Osteocyte (in vitro differentiated cells): ENCODE measurements at regions not wholly inside any gene's neighbourhood (a gene's known extent, or its start where the extent isn't known, plus 50 kb on each side); places are given as distances from the start of the nearest gene placed in this dataset.

ENCODE experiments used
- DNase-seq: peaks from one replicate; pipeline ENCODE4 v3.0.0; 2021; ENCODE audit warnings: mixed read lengths; ENCODE audit not compliant: unreplicated experiment; ENCODE audit errors: extremely low spot score
- H3K27ac Mint-ChIP-seq: one replicate; pipeline ENCODE4 v1.8.0; 2021; ENCODE audit warnings: mild to moderate bottlenecking, mixed read lengths; ENCODE audit not compliant: unreplicated experiment
- H3K27me3 Mint-ChIP-seq: one replicate; pipeline ENCODE4 v1.8.0; 2021; ENCODE audit warnings: mixed read lengths; ENCODE audit not compliant: unreplicated experiment
- H3K36me3 Mint-ChIP-seq: one replicate; pipeline ENCODE4 v1.8.0; 2021; ENCODE audit warnings: mixed read lengths; ENCODE audit not compliant: unreplicated experiment
- H3K4me1 Mint-ChIP-seq: one replicate; pipeline ENCODE4 v1.8.0; 2021; ENCODE audit warnings: mixed read lengths; ENCODE audit not compliant: unreplicated experiment
- H3K4me3 Mint-ChIP-seq: one replicate; pipeline ENCODE4 v1.8.0; 2021; ENCODE audit warnings: mild to moderate bottlenecking, moderate library complexity, mixed read lengths; ENCODE audit not compliant: unreplicated experiment
- H3K9me3 Mint-ChIP-seq: one replicate; pipeline ENCODE4 v1.8.0; 2021; ENCODE audit warnings: mixed read lengths; ENCODE audit not compliant: unreplicated experiment
- TF ChIP-seq, protein P1 (sequence below): fragments of 200-600 bp; sonication (generic); IDR thresholded peaks from 2 replicates; pipeline ENCODE4 v1.5.0; 2021; ENCODE audit warnings: antibody characterized with exemption, mild to moderate bottlenecking, moderate library complexity

DNA sequence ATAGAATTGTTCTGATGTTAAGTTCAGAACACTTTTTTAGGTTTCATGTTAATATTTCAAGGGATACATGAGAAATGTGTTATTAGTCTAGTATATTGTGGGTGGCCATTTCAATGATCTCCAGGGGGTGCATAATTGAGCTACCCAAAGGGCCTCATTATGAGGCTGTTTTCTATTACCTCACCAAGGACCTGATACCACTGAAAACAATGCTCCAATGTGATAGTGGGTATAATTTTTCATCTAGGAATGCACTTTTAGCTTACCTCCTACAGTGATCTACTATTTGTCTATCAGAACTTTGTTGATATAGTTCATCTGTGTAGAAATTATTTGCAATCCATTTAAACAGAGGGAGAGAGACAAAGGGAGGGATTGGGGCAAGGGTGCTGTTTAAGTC is 106.8 kb upstream of the HS3ST5 start:
- H3K4me3 Mint-ChIP-seq = no peak overlapping the region
- no peaks in the 10 kb centered on the region for H3K9me3 Mint-ChIP-seq
- no peaks in the 10 kb centered on the region for H3K4me1 Mint-ChIP-seq
- H3K27me3 Mint-ChIP-seq = no peaks in the 10 kb centered on the region
- TF ChIP-seq, protein P1, sequence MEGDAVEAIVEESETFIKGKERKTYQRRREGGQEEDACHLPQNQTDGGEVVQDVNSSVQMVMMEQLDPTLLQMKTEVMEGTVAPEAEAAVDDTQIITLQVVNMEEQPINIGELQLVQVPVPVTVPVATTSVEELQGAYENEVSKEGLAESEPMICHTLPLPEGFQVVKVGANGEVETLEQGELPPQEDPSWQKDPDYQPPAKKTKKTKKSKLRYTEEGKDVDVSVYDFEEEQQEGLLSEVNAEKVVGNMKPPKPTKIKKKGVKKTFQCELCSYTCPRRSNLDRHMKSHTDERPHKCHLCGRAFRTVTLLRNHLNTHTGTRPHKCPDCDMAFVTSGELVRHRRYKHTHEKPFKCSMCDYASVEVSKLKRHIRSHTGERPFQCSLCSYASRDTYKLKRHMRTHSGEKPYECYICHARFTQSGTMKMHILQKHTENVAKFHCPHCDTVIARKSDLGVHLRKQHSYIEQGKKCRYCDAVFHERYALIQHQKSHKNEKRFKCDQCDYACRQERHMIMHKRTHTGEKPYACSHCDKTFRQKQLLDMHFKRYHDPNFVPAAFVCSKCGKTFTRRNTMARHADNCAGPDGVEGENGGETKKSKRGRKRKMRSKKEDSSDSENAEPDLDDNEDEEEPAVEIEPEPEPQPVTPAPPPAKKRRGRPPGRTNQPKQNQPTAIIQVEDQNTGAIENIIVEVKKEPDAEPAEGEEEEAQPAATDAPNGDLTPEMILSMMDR = no peak
- H3K36me3 Mint-ChIP-seq = no peaks in the 10 kb centered on the region
- H3K27ac Mint-ChIP-seq = no peak overlapping the region
- no peak for DNase-seq

DNA sequence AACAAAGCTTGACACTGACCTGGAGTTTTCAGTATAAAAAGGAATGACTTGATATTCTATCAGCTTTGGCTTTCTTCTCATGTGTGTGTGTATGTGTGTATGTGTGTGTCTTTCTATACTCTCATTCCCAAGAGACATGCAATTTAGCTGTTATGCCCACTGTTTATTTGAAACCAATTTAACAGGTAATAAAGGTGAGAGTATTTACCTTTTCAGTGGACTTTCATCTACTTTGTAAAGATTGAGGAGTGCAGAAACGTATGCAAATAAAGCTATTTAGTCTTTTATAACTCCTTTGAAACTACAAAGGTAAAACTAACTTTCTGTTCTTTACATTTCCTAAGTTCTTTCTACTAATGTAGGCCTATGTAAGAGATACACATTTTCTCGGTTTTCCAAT is 103.5 kb upstream of the HS3ST5 start:
- no peak overlapping the region for H3K4me3 Mint-ChIP-seq
- no peaks in the 10 kb centered on the region for H3K27me3 Mint-ChIP-seq
- DNase-seq = no peak
- TF ChIP-seq, protein P1 = no peak
- H3K4me1 Mint-ChIP-seq = no peaks in the 10 kb centered on the region
- H3K36me3 Mint-ChIP-seq = no peaks in the 10 kb centered on the region
- no peaks in the 10 kb centered on the region for H3K9me3 Mint-ChIP-seq
- no peak overlapping the region for H3K27ac Mint-ChIP-seq

DNA sequence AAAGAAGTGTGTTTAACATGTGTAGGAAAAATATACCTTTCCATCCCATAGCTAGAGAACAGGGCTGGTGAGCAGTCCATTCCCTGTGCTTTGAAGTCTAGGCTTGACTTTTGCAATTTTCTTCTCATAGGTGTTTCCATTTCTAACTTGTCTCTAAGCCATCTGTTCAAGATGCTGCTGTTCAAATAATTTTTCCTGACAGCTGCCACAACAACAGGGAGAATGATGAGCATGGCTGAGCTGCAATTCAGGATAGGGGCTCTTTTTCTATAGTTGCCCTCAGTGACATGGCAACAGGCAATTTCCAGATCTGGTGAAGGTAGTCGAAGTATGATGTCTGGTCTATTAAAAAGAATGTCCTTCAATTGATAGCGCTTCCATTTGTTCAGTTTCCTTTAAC is 103.0 kb upstream of the HS3ST5 start:
- H3K9me3 Mint-ChIP-seq = no peaks in the 10 kb centered on the region
- no peak overlapping the region for H3K27ac Mint-ChIP-seq
- H3K36me3 Mint-ChIP-seq = no peaks in the 10 kb centered on the region
- TF ChIP-seq, protein P1 = no peak
- H3K27me3 Mint-ChIP-seq = no peaks in the 10 kb centered on the region
- H3K4me1 Mint-ChIP-seq = no peaks in the 10 kb centered on the region
- no peak for DNase-seq
- no peak overlapping the region for H3K4me3 Mint-ChIP-seq

DNA sequence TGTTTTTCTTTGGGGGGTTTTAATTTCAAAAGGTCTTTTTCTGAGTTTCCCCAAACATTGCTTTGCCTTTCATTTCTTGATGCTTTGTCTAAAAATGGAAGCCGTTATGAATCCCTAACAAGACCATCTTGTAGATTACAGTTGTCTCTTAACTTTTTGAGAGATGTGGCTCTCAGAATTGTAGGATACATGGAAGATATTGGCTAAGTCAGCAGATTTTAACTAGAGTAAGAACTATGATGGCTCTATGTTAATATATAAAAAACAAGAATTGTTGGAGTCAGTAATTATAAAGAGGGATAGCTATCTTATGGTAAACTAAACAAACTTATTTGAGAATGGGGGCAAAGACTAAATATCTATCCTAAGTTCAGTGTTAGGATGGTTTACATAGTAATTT is 96.6 kb upstream of the HS3ST5 start:
- no peak for DNase-seq
- no peak overlapping the region for H3K4me3 Mint-ChIP-seq
- H3K36me3 Mint-ChIP-seq = no peaks in the 10 kb centered on the region
- TF ChIP-seq, protein P1 = no peak
- H3K9me3 Mint-ChIP-seq = no peaks in the 10 kb centered on the region
- no peak overlapping the region for H3K27ac Mint-ChIP-seq
- no peaks in the 10 kb centered on the region for H3K27me3 Mint-ChIP-seq
- H3K4me1 Mint-ChIP-seq = no peaks in the 10 kb centered on the region

DNA sequence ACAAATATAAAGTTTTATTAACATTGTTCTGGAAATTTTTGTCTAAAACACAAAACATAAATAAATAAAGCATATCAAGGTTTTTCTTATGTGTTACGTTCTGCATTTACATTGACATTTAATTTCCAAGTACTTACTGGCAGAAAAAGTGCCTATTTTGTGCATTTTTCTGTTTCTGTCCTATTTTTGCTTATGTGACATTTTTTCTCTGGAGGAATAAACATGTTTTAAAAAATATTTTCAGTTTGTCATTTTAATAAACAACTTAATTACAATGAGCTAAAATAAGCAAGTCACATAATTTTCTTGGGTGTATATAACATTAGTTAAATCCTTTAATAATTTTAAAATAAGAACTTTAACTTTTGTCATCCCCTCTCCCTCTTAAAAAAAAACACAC is 94.4 kb upstream of the HS3ST5 start:
- Mint-ChIP-seq H3K4me3 (no peak overlapping the region), H3K27ac (no peak overlapping the region), H3K27me3 (no peaks in the 10 kb centered on the region), H3K4me1 (no peaks in the 10 kb centered on the region), H3K9me3 (no peaks in the 10 kb centered on the region), H3K36me3 (no peaks in the 10 kb centered on the region)
- DNase-seq = no peak
- TF ChIP-seq, protein P1 = no peak
